Fibroblast of skin of back (primary cell): ENCODE measurements at regions not wholly inside any gene's neighbourhood (a gene's known extent, or its start where the extent isn't known, plus 50 kb on each side); places are given as distances from the start of the nearest gene placed in this dataset.
"Not testable (repeated sequence)": the region's sequence is repeated elsewhere in the genome, so short reads cannot be mapped to it uniquely, and the experiment has no call there.

Experiments used
- DNase-seq: peaks from one replicate; pipeline ENCODE4 v3.0.0-alpha.2; 2013

DNA sequence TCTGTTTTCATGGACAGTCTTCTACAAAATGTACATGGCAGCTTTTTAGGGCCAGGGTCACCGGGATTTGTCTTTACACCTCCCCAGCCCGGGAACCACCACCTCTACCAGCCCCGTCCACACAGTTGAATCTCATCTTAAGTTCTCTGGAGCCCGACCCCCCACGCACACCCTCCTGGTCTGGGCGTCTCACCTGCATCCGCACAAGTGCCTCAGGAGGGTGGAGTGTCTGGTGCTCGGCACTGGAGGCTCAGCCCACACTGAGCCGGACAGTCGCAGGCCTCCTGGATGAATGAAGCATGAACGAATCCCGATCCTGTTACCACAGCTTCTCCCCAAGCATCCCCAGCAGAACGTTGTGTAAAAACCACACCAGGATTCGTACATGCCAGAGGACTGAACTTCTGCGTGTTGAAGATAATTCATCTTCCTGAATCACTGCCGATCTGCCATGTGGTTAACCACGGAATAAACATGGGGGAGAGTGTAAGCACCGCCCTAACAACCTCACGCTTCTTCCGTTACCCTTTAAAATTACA lies 162.0 kb downstream of the RTP5 start:
- peak; percentile 70 for DNase-seq

GRCh38 chr2:242032780-242033656 lies 163.5 kb downstream of the RTP5 start:
- no peak for DNase-seq

DNA sequence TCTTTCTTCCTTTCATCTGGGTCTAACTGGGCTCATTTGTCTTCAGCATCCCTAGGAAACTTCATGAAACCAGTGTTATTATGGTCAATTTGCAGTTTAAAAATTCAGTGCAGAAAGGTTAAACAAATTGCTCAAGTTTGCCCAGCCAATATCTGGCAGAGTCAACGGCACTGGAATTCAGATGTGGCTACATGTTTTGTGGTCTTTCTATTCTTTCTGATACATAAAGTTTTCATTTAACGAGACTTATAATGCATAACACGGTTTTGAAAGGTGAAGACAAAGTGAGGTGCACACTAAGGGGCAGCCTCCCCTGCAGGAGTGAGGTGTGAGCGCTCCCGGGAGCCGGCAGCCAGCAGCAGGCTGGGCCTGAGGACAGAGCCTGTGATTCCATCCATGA lies 164.6 kb downstream of the RTP5 start:
- DNase-seq: no peak

GRCh38 chr2:242034996-242035814 lies 165.7 kb downstream of the RTP5 start:
- DNase-seq: no peak

DNA sequence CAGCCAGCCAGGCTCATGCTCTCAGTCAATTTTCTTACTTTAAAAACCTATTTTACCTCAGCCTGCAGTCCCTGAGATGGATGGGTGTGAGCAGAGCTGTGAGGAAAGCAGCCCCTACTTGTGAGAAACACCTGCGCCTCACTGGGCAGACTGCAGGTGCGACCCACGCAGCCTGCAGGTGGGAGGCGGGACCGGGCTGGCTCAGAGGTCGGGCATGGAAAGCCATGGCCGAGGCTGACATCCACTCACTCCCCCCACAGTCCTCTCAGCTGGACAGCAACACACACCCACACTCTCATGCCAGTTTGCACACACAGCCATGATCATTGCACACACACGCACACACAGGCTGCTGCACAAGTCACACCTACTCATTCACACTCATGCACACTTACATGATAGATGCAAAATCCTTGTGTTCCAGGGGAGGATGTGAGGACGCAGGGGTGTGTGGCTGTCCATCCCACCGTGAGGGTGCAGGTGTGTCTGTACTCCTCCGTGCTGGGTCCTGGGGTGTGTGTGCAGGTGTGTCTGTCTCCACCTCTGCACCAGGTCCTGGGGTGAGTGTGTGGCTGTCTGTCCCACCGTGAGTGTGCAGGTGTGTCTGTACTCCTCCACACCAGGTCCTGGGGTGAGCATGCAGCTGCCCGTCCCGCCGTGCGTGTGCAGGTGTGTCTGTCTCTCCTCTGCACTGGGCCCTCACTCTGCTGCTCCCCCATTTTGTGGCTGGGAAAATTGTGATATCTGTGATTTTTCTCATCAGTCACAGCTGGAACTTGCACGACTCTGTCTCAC lies 166.5 kb downstream of the RTP5 start:
- no peak for DNase-seq

GRCh38 chr2:242036653-242036950 lies 167.1 kb downstream of the RTP5 start:
- DNase-seq: no peak

DNA sequence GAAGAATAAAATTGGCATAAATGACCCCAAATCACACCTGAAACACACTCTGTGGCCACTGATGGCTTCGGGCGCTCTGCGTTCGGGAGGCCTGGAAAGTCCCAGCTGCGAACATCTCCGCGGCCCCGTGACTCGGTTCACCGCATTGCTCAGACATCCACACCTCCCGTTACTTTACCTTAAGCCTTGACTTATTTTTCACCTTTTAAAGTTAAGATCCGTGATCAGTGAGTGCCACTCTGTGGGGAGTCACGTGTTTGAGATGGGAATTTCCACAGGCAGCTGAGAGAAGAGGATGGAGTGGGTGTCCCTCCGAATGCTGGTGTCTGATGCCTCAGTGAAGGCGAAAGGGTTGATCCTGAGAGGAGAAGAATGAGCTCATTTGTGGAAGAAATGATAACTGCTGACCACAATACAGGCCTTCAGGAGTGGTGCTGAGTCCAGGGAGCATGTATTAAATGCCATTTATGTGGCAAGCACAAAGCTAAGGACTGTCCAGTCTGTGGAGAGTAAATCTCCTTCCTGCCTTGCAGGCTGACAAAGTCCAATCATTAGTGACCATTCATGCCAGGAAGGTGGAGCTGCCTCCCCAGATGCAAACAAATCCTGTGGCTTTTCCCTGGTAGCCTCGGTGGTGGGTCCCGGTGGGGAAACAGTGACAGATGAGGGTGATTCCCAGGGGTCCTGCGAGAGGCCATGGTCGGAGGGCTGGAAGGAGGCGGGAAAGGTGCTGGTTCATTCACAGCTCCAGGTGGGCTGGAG lies 168.8 kb downstream of the RTP5 start:
- no peak for DNase-seq

DNA sequence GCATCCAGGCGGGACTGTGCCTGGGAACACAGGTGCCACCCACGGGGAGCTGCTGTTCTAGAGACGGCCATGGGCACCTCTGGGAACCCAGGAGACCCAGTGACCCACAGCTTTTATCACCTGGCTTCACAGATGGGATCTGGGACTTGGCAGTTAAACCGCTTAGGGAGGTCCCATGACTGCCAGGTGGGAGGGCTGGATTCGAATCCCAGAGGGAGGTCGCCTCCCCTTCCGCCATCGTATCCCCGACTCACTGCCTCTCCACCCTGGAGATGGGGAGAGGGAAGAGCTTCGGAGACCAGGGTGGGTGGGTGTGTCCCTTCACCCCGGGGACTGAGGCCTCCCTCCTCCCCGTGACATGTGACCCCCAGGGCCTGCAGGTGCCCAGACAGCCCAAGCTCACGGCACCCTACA lies 169.4 kb downstream of the RTP5 start:
- DNase-seq: no peak

DNA sequence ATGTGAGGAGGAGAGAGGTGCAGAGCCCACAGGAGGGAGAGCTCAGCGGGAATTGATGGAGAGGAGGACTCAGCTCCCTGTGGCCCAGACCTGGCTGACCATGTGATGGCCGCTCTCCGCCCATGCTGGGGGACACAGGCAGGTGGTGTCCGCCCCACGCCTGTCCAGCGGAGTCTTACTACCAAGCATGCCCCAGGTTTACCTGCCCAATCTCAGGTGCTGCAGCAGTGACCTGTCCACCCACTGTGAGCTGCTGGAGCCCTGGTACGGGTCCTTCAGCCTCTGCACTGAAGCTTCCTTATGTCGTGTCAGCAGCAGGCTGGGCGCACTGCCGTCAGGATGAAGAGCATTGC lies 170.8 kb downstream of the RTP5 start:
- no peak for DNase-seq

- no peak for DNase-seq
Observed at GRCh38 chr2:242040681-242041080, 171.2 kb downstream of the RTP5 start.

DNA sequence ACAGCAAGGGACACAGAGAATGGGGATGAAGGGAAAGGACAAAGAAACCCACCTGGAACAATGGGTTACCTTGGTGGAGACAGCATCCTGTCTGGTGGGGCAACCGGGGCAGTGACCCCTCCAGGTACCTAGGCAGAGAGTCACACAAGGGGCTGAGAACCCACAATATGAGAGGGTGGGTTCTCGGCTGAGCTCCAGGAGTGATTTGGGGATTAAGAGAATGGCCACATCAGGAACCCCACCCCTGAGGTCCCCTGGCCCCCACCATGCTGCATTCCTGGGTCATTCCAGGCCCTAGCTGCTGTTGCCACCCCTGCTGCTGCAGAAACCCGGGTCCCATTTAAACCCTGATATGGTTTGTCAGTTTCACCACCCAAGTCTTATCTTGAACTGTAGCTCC lies 172.3 kb downstream of the RTP5 start:
- DNase-seq: no peak

GRCh38 chr2:242043538-242044312 lies 174.2 kb downstream of the RTP5 start:
- DNase-seq: no peak

- no peak for DNase-seq
Observed at GRCh38 chr2:242044313-242044590, 174.7 kb downstream of the RTP5 start.

DNA sequence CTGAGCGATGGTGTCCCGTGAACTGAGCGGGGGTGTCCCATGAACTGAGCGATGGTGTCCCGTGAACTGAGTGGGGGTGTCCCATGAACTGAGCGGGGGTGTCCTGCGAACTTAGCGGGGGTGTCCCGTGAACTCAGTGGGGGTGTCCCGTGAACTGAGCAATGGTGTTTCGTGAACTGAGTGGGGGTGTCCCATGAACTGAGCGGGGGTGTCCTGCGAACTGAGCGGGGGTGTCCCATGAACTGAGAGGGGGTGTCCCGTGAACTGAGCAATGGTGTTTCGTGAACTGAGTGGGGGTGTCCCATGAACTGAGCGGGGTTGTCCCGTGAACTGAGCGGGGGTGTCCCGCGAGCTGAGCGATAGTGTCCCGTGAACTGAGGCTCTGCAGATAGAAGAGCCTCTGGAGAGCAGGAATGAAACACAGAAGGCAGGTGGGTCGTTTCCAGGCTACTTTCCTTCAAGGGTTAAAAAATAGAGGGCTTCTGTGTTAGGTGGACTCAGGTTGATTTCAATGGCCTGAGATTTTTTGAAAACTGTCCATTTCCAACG lies 176.1 kb downstream of the RTP5 start:
- not testable (repeated sequence) for DNase-seq

DNA sequence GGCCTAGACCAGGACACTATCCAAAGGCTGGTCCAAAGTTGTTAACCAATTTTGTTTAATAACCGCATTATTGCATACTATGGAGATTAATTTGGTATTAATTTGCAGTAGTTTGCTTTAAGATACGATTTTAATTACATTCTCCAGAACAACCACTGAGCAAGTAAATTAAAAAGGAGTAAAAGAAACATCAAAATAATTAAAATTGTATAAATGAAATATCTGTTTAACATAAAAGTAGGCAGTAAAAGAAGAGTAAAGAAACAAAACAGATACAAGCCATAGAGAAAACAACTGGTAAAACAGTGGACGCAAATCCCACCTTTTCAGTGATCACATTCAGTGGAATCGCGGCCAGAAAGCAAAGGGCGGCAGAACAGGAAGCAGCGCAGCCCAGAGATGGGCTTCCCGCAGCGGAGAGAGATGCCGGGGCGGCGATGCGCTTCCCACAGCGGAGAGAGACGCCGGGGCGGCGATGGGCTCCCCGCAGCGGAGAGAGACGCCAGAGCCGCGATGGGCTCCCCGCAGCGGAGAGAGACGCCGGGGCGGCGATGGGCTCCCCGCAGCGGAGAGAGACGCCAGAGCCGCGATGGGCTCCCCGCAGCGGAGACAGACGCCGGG lies 176.8 kb downstream of the RTP5 start:
- DNase-seq: no peak

DNA sequence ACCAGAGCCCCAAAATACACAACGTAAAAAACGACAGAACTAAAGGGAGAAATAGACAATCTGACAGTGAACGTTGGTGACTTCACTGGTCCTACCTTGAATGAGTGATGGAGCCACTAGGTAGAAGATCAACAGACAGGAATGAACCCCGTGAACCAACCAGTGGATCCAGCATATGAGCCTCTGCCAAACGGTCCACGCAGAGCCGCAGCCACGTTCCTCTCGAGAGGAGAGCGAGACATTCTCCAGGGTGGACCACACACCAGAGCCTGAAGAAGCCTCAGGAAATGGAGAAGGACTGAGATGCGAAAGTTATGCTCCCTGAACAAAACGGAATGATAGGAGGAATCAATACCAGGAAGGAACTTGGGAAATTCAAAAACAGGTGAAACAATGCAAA lies 178.4 kb downstream of the RTP5 start:
- no peak for DNase-seq

DNA sequence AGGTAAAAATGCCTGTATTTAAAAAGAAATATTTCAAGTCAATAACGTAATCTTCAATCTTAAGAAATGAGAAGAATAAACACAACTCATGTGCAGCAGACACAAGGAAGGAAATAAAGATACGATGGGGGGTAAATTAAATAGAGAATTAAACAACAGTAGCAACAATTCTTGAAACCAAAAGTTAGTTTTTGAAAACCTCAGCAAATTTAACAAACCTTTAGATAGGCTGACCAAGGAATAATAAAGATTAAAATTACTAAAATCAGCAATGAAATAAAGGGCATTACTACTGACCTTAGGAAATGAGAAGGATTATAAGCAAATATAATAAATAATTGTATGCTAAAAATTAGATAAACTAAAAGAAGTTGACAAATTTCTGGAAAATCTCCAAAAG lies 178.9 kb downstream of the RTP5 start:
- DNase-seq: no peak

- not testable (repeated sequence) for DNase-seq
Observed at GRCh38 chr2:242049492-242049891, 180.0 kb downstream of the RTP5 start.

- no peak for DNase-seq
Observed at GRCh38 chr2:242051463-242051862, 181.9 kb downstream of the RTP5 start.

DNA sequence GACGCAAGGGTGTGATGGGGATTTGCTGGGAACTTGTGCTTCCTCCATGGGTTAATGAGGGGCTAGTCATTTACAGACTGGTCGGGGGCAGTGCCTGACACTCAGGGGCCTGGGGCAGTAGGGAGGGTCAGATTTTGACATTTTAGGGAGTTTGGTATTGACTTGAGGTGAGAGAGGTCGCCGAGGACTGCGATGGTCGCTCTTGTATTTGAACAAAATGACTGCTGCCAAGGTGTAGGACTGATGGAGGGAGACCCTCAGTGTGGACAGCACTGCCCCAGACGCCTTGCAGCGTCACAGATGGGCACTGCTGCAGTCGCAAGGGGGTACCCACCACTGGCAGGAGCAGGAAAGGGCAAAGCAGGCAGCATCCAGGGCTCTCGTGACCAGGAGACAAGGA lies 182.9 kb downstream of the RTP5 start:
- no peak for DNase-seq

GRCh38 chr2:242053921-242054320 lies 184.4 kb downstream of the RTP5 start:
- DNase-seq: no peak
